ENCODE measurements at regions not wholly inside any gene's neighbourhood (a gene's known extent, or its start where the extent isn't known, plus 50 kb on each side); places are given as distances from the start of the nearest gene placed in this dataset.

GRCh38 chr7:18276380-18276779 is 219.2 kb upstream of the HDAC9 start:
- ATAC-seq (no peak), DNase-seq (no peak)
- Histone ChIP-seq H3K27me3 (no peaks in the 10 kb centered on the region), H3K9me3 (no peaks in the 10 kb centered on the region), H3K4me3 (no peak overlapping the region), H3K4me1 (no peaks in the 10 kb centered on the region), H3K27ac (no peak overlapping the region), H3K36me3 (no peaks in the 10 kb centered on the region)
- TF ChIP-seq POLR2A (IDR thresholded peaks at IDR 0.05) = no peak
- no peak for TF ChIP-seq CTCF (IDR thresholded peaks at IDR 0.05 in 4 of 5, conservative IDR thresholded peaks at IDR 0.05 in 1 of 5)
- intact Hi-C loops (cut with DNase I; ENCODE audit: low total_unique reads) = no loop called here
- in situ Hi-C loops (cut with MboI; ENCODE audit: low sequenced_read_pairs in 4 of 4) = no loop called here

GRCh38 chr7:18278316-18278715 is 217.2 kb upstream of the HDAC9 start:
- TF ChIP-seq POLR2A (IDR thresholded peaks at IDR 0.05) (no peak), CTCF (IDR thresholded peaks at IDR 0.05 in 4 of 5, conservative IDR thresholded peaks at IDR 0.05 in 1 of 5) (no peak)
- no peaks in the 10 kb centered on the region for H3K9me3 ChIP-seq
- no peak for ATAC-seq
- no peaks in the 10 kb centered on the region for H3K4me1 ChIP-seq
- no peak for DNase-seq
- intact Hi-C loops (cut with DNase I; ENCODE audit: low total_unique reads) = no loop called here
- in situ Hi-C loops (cut with MboI; ENCODE audit: low sequenced_read_pairs in 4 of 4) = no loop called here
- no peaks in the 10 kb centered on the region for H3K27me3 ChIP-seq
- H3K4me3 ChIP-seq = no peak overlapping the region
- no peak overlapping the region for H3K27ac ChIP-seq
- no peaks in the 10 kb centered on the region for H3K36me3 ChIP-seq

- Histone ChIP-seq H3K27me3 (no peaks in the 10 kb centered on the region), H3K4me1 (no peaks in the 10 kb centered on the region), H3K27ac (no peak overlapping the region), H3K9me3 (no peaks in the 10 kb centered on the region), H3K36me3 (no peaks in the 10 kb centered on the region), H3K4me3 (no peak overlapping the region)
- TF ChIP-seq CTCF (IDR thresholded peaks at IDR 0.05 in 4 of 5, conservative IDR thresholded peaks at IDR 0.05 in 1 of 5) = no peak
- no peak for TF ChIP-seq POLR2A (IDR thresholded peaks at IDR 0.05)
- DNase-seq = no peak
- intact Hi-C loops (cut with DNase I; ENCODE audit: low total_unique reads) = no loop called here
- no peak for ATAC-seq
- in situ Hi-C loops (cut with MboI; ENCODE audit: low sequenced_read_pairs in 4 of 4) = no loop called here
Observed at GRCh38 chr7:18283045-18283444, 212.5 kb upstream of the HDAC9 start.

- Histone ChIP-seq H3K27me3 (no peaks in the 10 kb centered on the region), H3K36me3 (no peaks in the 10 kb centered on the region), H3K27ac (no peak overlapping the region), H3K9me3 (no peaks in the 10 kb centered on the region), H3K4me3 (no peak overlapping the region), H3K4me1 (no peaks in the 10 kb centered on the region)
- no peak for TF ChIP-seq POLR2A (IDR thresholded peaks at IDR 0.05)
- TF ChIP-seq CTCF (IDR thresholded peaks at IDR 0.05 in 4 of 5, conservative IDR thresholded peaks at IDR 0.05 in 1 of 5) = no peak
- no peak for ATAC-seq
- intact Hi-C loops (cut with DNase I; ENCODE audit: low total_unique reads) = no loop called here
- in situ Hi-C loops (cut with MboI; ENCODE audit: low sequenced_read_pairs in 4 of 4) = no loop called here
- DNase-seq = no peak
Observed at GRCh38 chr7:18287482-18287881, 208.1 kb upstream of the HDAC9 start.

- ATAC-seq (no peak), DNase-seq (no peak)
- Histone ChIP-seq H3K4me1 (no peaks in the 10 kb centered on the region), H3K27me3 (no peaks in the 10 kb centered on the region), H3K36me3 (no peaks in the 10 kb centered on the region), H3K9me3 (no peaks in the 10 kb centered on the region), H3K27ac (no peak overlapping the region), H3K4me3 (no peak overlapping the region)
- in situ Hi-C loops (cut with MboI; ENCODE audit: low sequenced_read_pairs in 4 of 4) = no loop called here
- intact Hi-C loops (cut with DNase I; ENCODE audit: low total_unique reads) = no loop called here
- TF ChIP-seq CTCF (IDR thresholded peaks at IDR 0.05 in 4 of 5, conservative IDR thresholded peaks at IDR 0.05 in 1 of 5) (no peak), POLR2A (IDR thresholded peaks at IDR 0.05) (no peak)
Observed at GRCh38 chr7:18288322-18289037, 207.1 kb upstream of the HDAC9 start.

Data from gastrocnemius medialis (tissue), 4 donors.